H9 (cell line): ENCODE measurements at regions not wholly inside any gene's neighbourhood (a gene's known extent, or its start where the extent isn't known, plus 50 kb on each side); places are given as distances from the start of the nearest gene placed in this dataset.

Source experiments
- DNase-seq: peaks from one replicate; pipeline ENCODE4 v3.0.0-alpha.2; 2017
- H2AFZ ChIP-seq: one replicate; pipeline ENCODE4 v1.6.1; 2013; ENCODE audit warnings: mild to moderate bottlenecking, low read length, control low read depth, moderate library complexity
- H2AK5ac ChIP-seq: 2 replicates; pipeline ENCODE4 v1.6.1; 2013; ENCODE audit warnings: low read length, control low read depth, mixed read lengths; ENCODE audit not compliant: insufficient read length
- H2BK120ac ChIP-seq: one replicate; pipeline ENCODE4 v1.6.1; 2013; ENCODE audit warnings: low read depth, mild to moderate bottlenecking, low read length, control low read depth, inconsistent platforms; ENCODE audit not compliant: poor library complexity, severe bottlenecking
- H2BK12ac ChIP-seq: 2 replicates; pipeline ENCODE4 v1.6.1; 2013; ENCODE audit warnings: low read length, control low read depth, mixed read lengths, low read depth; ENCODE audit not compliant: insufficient read length
- H2BK15ac ChIP-seq: 2 replicates; pipeline ENCODE4 v1.6.1; 2013; ENCODE audit warnings: low read depth, low read length, control low read depth
- H2BK20ac ChIP-seq: one replicate; pipeline ENCODE4 v1.6.1; 2013; ENCODE audit warnings: low read depth, mild to moderate bottlenecking, low read length, control low read depth, inconsistent platforms; ENCODE audit not compliant: poor library complexity, severe bottlenecking
- H2BK5ac ChIP-seq: 2 replicates; pipeline ENCODE4 v1.6.1; 2013; ENCODE audit warnings: low read length, control low read depth, mixed read lengths; ENCODE audit not compliant: insufficient read length
- H3K14ac ChIP-seq: 2 replicates; pipeline ENCODE4 v1.6.1; 2013; ENCODE audit warnings: low read length, control low read depth; ENCODE audit not compliant: insufficient read depth
- H3K18ac ChIP-seq: 2 replicates; pipeline ENCODE4 v1.6.1; 2013; ENCODE audit warnings: low read depth, mild to moderate bottlenecking, mixed read lengths, low read length, control low read depth; ENCODE audit not compliant: insufficient read length
- H3K23ac ChIP-seq: 2 replicates; pipeline ENCODE4 v1.6.1; 2013; ENCODE audit warnings: low read length, control low read depth, mixed read lengths, low read depth; ENCODE audit not compliant: insufficient read length
- H3K23me2 ChIP-seq: 2 replicates; pipeline ENCODE4 v1.6.1; 2013; ENCODE audit warnings: low read depth, mild to moderate bottlenecking, mixed read lengths, low read length, control low read depth; ENCODE audit not compliant: insufficient read length, poor library complexity, severe bottlenecking
- H3K27ac ChIP-seq: 2 replicates; pipeline ENCODE4 v1.5.1; 2013; ENCODE audit warnings: low read length, control low read depth, mixed read lengths, low read depth; ENCODE audit not compliant: insufficient read length
- H3K27me3 ChIP-seq: 2 replicates; pipeline ENCODE4 v1.6.1; 2013; ENCODE audit warnings: low read length, control low read depth, inconsistent platforms; ENCODE audit not compliant: insufficient read depth
- H3K4ac ChIP-seq: 2 replicates; pipeline ENCODE4 v1.6.1; 2013; ENCODE audit warnings: low read depth, mild to moderate bottlenecking, control low read depth, inconsistent platforms, low read length, moderate library complexity
- H3K4me1 ChIP-seq: 2 replicates; pipeline ENCODE4 v1.6.1; 2013; ENCODE audit warnings: low read length, control low read depth, inconsistent platforms; ENCODE audit not compliant: insufficient read depth
- H3K4me2 ChIP-seq: 2 replicates; pipeline ENCODE4 v1.6.1; 2013; ENCODE audit warnings: low read length, control low read depth, mixed read lengths; ENCODE audit not compliant: insufficient read length, insufficient read depth
- H3K56ac ChIP-seq: 2 replicates; pipeline ENCODE4 v1.6.1; 2013; ENCODE audit warnings: low read depth, mild to moderate bottlenecking, mixed read lengths, low read length, control low read depth; ENCODE audit not compliant: insufficient read length
- H3K79me1 ChIP-seq: 2 replicates; pipeline ENCODE4 v1.6.1; 2013; ENCODE audit warnings: low read depth, mild to moderate bottlenecking, moderate library complexity, low read length, control low read depth, inconsistent platforms; ENCODE audit not compliant: insufficient read depth, poor library complexity, severe bottlenecking
- H3K79me2 ChIP-seq: 2 replicates; pipeline ENCODE4 v1.6.1; 2013; ENCODE audit warnings: low read length, control low read depth, inconsistent platforms; ENCODE audit not compliant: insufficient read depth
- H3K9ac ChIP-seq: 2 replicates; pipeline ENCODE4 v1.6.1; 2013; ENCODE audit warnings: low read length, control low read depth, mixed read lengths; ENCODE audit not compliant: insufficient read length; ENCODE audit errors: extremely low read depth
- H3K9me3 ChIP-seq: one replicate; pipeline ENCODE4 v1.6.1; 2013; ENCODE audit warnings: low read depth, low read length, inconsistent platforms; ENCODE audit not compliant: control insufficient read depth
- H3T11ph ChIP-seq: one replicate; pipeline ENCODE4 v1.6.1; 2013; ENCODE audit warnings: mild to moderate bottlenecking, low read length, control low read depth, inconsistent platforms
- H4K20me1 ChIP-seq: one replicate; pipeline ENCODE4 v1.6.1; 2013; ENCODE audit not compliant: control insufficient read depth, insufficient read length, insufficient read depth
- H4K5ac ChIP-seq: 2 replicates; pipeline ENCODE4 v1.6.1; 2013; ENCODE audit warnings: low read depth, mild to moderate bottlenecking, mixed read lengths, low read length, control low read depth; ENCODE audit not compliant: insufficient read length
- H4K8ac ChIP-seq: replicated peaks from 2 replicates; pipeline ENCODE4 v1.6.1; 2013; ENCODE audit warnings: low read length, control low read depth, mixed read lengths, low read depth; ENCODE audit not compliant: insufficient read length
- H4K91ac ChIP-seq: 2 replicates; pipeline ENCODE4 v1.6.1; 2013; ENCODE audit warnings: low read depth, mild to moderate bottlenecking, moderate library complexity, mixed read lengths, low read length, control low read depth; ENCODE audit not compliant: insufficient read length
- H3K27ac Mint-ChIP-seq, 3 experiments: 2 replicates in 2 of 3; 3 replicates in 1 of 3; pipeline ENCODE4 v1.8.0; 2020 to 2021; ENCODE audit warnings: mixed read lengths in 3 of 3, mild to moderate bottlenecking in 1 of 3, moderate library complexity in 1 of 3
- H3K27me3 Mint-ChIP-seq: 2 replicates; pipeline ENCODE4 v1.8.0; 2021; ENCODE audit warnings: low read depth, mild to moderate bottlenecking, moderate library complexity, mixed read lengths
- H3K36me3 Mint-ChIP-seq, 3 experiments: 2 replicates in 2 of 3; 3 replicates in 1 of 3; pipeline ENCODE4 v1.8.0; 2020 to 2021; ENCODE audit warnings: low read depth in 3 of 3, mixed read lengths in 3 of 3; ENCODE audit not compliant: insufficient read depth in 1 of 3
- H3K4me1 Mint-ChIP-seq, 2 experiments: 2 replicates each; pipeline ENCODE4 v1.8.0; 2020; ENCODE audit warnings: mixed read lengths in 2 of 2
- H3K4me3 Mint-ChIP-seq, 2 experiments: 2 replicates in 1 of 2; 3 replicates in 1 of 2; pipeline ENCODE4 v1.8.0; 2020 to 2021; ENCODE audit warnings: mild to moderate bottlenecking in 2 of 2, mixed read lengths in 2 of 2, moderate library complexity in 1 of 2
- H3K9me3 Mint-ChIP-seq, 2 experiments: 2 replicates in 1 of 2; 3 replicates in 1 of 2; pipeline ENCODE4 v1.8.0; 2020; ENCODE audit warnings: mild to moderate bottlenecking in 2 of 2, mixed read lengths in 2 of 2, moderate library complexity in 1 of 2
- WGBS: extraction: QIAGEN DNeasy Blood & Tissue Kit; methylation state at CpG from one replicate; pipeline ENCODE4 v1.1.7; 2013; ENCODE audit warnings: missing lambda C conversion rate, low lambda C conversion rate, mixed read lengths; ENCODE audit not compliant: insufficient read length; ENCODE audit errors: extremely low coverage; 5-methylcytosine and 5-hydroxymethylcytosine counted together
- TF ChIP-seq, protein P1 (sequence below): fragments of 200-600 bp; sonication (generic); conservative IDR thresholded peaks from 3 replicates; pipeline ENCODE4 v1.8.0; 2021; ENCODE audit warnings: antibody characterized with exemption, mild to moderate bottlenecking

DNA sequence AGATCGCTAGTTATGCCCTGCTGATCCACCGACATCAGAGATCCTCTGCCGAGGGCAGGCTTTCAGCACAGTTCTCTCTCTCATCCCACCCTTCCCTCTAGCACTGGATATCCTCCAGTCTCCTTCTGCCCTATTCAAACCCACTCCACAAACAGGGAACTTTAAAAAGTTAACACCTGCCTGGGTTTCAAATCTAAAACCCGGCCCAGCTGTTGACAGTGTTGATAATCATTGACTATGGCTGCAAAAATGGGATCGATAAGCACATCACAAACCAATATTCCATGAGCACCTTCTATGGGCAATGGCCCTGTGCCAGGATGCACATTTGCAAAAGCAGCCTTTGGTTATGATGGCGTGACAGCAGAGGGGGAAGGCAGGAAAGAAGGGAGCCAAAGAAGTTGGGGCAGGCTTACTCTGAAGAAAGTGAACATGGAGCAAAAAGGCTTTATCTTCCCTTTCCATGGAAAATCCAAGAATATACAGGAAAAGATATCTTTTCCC is 482.3 kb upstream of the KLHL29 start:
- Histone ChIP-seq H4K91ac (no peak overlapping the region), H3K18ac (no peak overlapping the region), H2AFZ (no peak overlapping the region), H4K5ac (no peak overlapping the region), H3K4me2 (no peak overlapping the region), H2BK5ac (no peak overlapping the region), H3K9me3 (no peaks in the 10 kb centered on the region), H2BK20ac (no peak overlapping the region), H4K8ac (no peak overlapping the region), H2BK15ac (no peak overlapping the region), H3K9ac (no peak overlapping the region), H2AK5ac (no peak overlapping the region), H2BK120ac (no peak overlapping the region), H3K56ac (no peak overlapping the region), H4K20me1 (no peaks in the 10 kb centered on the region), H3K4me1 (no peaks in the 10 kb centered on the region), H3K4ac (no peak overlapping the region), H3K79me1 (no peaks in the 10 kb centered on the region), H3T11ph (no peak overlapping the region), H2BK12ac (no peak overlapping the region), H3K23ac (no peak overlapping the region), H3K27me3 (no peaks in the 10 kb centered on the region), H3K23me2 (no peaks in the 10 kb centered on the region), H3K14ac (no peak overlapping the region), H3K27ac (no peak overlapping the region), H3K79me2 (no peaks in the 10 kb centered on the region)
- TF ChIP-seq, protein P1, sequence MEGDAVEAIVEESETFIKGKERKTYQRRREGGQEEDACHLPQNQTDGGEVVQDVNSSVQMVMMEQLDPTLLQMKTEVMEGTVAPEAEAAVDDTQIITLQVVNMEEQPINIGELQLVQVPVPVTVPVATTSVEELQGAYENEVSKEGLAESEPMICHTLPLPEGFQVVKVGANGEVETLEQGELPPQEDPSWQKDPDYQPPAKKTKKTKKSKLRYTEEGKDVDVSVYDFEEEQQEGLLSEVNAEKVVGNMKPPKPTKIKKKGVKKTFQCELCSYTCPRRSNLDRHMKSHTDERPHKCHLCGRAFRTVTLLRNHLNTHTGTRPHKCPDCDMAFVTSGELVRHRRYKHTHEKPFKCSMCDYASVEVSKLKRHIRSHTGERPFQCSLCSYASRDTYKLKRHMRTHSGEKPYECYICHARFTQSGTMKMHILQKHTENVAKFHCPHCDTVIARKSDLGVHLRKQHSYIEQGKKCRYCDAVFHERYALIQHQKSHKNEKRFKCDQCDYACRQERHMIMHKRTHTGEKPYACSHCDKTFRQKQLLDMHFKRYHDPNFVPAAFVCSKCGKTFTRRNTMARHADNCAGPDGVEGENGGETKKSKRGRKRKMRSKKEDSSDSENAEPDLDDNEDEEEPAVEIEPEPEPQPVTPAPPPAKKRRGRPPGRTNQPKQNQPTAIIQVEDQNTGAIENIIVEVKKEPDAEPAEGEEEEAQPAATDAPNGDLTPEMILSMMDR, result no peak
- no peak for DNase-seq
- Mint-ChIP-seq H3K4me1 (peaks cover 0 to 7% of the 10 kb centered on the region in 2 experiments; a peak in 2 of 4 replicates), H3K4me3 (no peak overlapping the region), H3K27me3 (no peaks in the 10 kb centered on the region), H3K9me3 (no peaks in the 10 kb centered on the region), H3K36me3 (peaks cover 0 to 2% (median 0%) of the 10 kb centered on the region in 3 experiments; a peak in 1 of 7 replicates), H3K27ac (no peak overlapping the region)
- WGBS, result no CpG with 5 or more reads among the region's 6 CpGs
